ENCODE measurements at regions not wholly inside any gene's neighbourhood (a gene's known extent, or its start where the extent isn't known, plus 50 kb on each side); places are given as distances from the start of the nearest gene placed in this dataset.
"Not testable (repeated sequence)": the region's sequence is repeated elsewhere in the genome, so short reads cannot be mapped to it uniquely, and the experiment has no call there.

- Histone ChIP-seq H3K9me3 (peaks cover 5% of the 10 kb centered on the region; the same call in 1 of the 2 replicates), H3K27me3 (replicated peaks; ENCODE audit: control insufficient read depth, insufficient read depth, low read length) (no peaks in the 10 kb centered on the region), H3K4me1 (no peaks in the 10 kb centered on the region), H3K4me3 (ENCODE audit: low read depth, low read length) (no peak overlapping the region), H3K36me3 (ENCODE audit: control insufficient read depth, insufficient read depth, low read length) (no peaks in the 10 kb centered on the region)
- ChIA-PET CTCF (no interaction called here), POLR2A (no interaction called here)
- TF ChIP-seq CTCF (IDR thresholded peaks at IDR 0.05; ENCODE audit: insufficient read depth in 1 of 2, low read depth in 1 of 2, low read length in 1 of 2, severe bottlenecking in 1 of 2, unreplicated experiment in 1 of 2) = no peak
- no peaks in the 10 kb centered on the region for H3K36me3 Mint-ChIP-seq (ENCODE audit: insufficient read depth, unreplicated experiment)
- H3K27me3 Mint-ChIP-seq (ENCODE audit: insufficient read depth, unreplicated experiment) = no peaks in the 10 kb centered on the region
- H3K27ac Mint-ChIP-seq (ENCODE audit: unreplicated experiment) = no peak overlapping the region
- no peaks in the 10 kb centered on the region for H3K4me1 Mint-ChIP-seq (ENCODE audit: low read depth, unreplicated experiment)
- intact Hi-C loops (cut with micrococcal nuclease; ENCODE audit: unreplicated experiment) = no loop called here
- H3K9me3 Mint-ChIP-seq (ENCODE audit: unreplicated experiment) = no peaks in the 10 kb centered on the region
- no TSS peak for BruUV-seq (replicated peaks)
- no peak for DNase-seq
- no peak overlapping the region for H3K4me3 Mint-ChIP-seq (ENCODE audit: unreplicated experiment)
These were observed 1234.3 kb upstream of the B3GALT2 start for GRCh38 chr1:194420706-194421105.

- Histone ChIP-seq H3K27me3 (replicated peaks; ENCODE audit: control insufficient read depth, insufficient read depth, low read length) (no peaks in the 10 kb centered on the region), H3K4me1 (no peaks in the 10 kb centered on the region), H3K9me3 (peaks cover 7% of the 10 kb centered on the region; the same call in 1 of the 2 replicates), H3K4me3 (ENCODE audit: low read depth, low read length) (no peak overlapping the region), H3K36me3 (ENCODE audit: control insufficient read depth, insufficient read depth, low read length) (no peaks in the 10 kb centered on the region)
- intact Hi-C loops (cut with micrococcal nuclease; ENCODE audit: unreplicated experiment) = no loop called here
- Mint-ChIP-seq H3K4me1 (ENCODE audit: low read depth, unreplicated experiment) (no peaks in the 10 kb centered on the region), H3K9me3 (ENCODE audit: unreplicated experiment) (peaks cover 4% of the 10 kb centered on the region), H3K36me3 (ENCODE audit: insufficient read depth, unreplicated experiment) (no peaks in the 10 kb centered on the region), H3K27ac (ENCODE audit: unreplicated experiment) (no peak overlapping the region), H3K27me3 (ENCODE audit: insufficient read depth, unreplicated experiment) (no peaks in the 10 kb centered on the region), H3K4me3 (ENCODE audit: unreplicated experiment) (no peak overlapping the region)
- POLR2A ChIA-PET = no interaction called here
- no peak for DNase-seq
- no TSS peak for BruUV-seq (replicated peaks)
- TF ChIP-seq CTCF (IDR thresholded peaks at IDR 0.05; ENCODE audit: insufficient read depth in 1 of 2, low read depth in 1 of 2, low read length in 1 of 2, severe bottlenecking in 1 of 2, unreplicated experiment in 1 of 2) = no peak
- CTCF ChIA-PET = no interaction called here
These were observed 1233.3 kb upstream of the B3GALT2 start for GRCh38 chr1:194419721-194420120.

GRCh38 chr1:194410756-194411155 is 1224.3 kb upstream of the B3GALT2 start:
- no peak for DNase-seq
- no TSS peak for BruUV-seq (replicated peaks)
- CTCF ChIA-PET = no interaction called here
- Histone ChIP-seq H3K36me3 (ENCODE audit: control insufficient read depth, insufficient read depth, low read length) (no peaks in the 10 kb centered on the region), H3K4me1 (no peaks in the 10 kb centered on the region), H3K27me3 (replicated peaks; ENCODE audit: control insufficient read depth, insufficient read depth, low read length) (no peaks in the 10 kb centered on the region), H3K4me3 (ENCODE audit: low read depth, low read length) (no peak overlapping the region), H3K9me3 (0 out of 2 replicates have a peak, but pooled peaks cover 4% of the 10 kb centered on the region)
- no peaks in the 10 kb centered on the region for H3K27me3 Mint-ChIP-seq (ENCODE audit: insufficient read depth, unreplicated experiment)
- no peaks in the 10 kb centered on the region for H3K4me1 Mint-ChIP-seq (ENCODE audit: low read depth, unreplicated experiment)
- intact Hi-C loops (cut with micrococcal nuclease; ENCODE audit: unreplicated experiment) = no loop called here
- TF ChIP-seq CTCF (IDR thresholded peaks at IDR 0.05; ENCODE audit: insufficient read depth in 1 of 2, low read depth in 1 of 2, low read length in 1 of 2, severe bottlenecking in 1 of 2, unreplicated experiment in 1 of 2) = no peak
- peaks cover 17% of the 10 kb centered on the region for H3K9me3 Mint-ChIP-seq (ENCODE audit: unreplicated experiment)
- no peaks in the 10 kb centered on the region for H3K36me3 Mint-ChIP-seq (ENCODE audit: insufficient read depth, unreplicated experiment)
- no peak overlapping the region for H3K27ac Mint-ChIP-seq (ENCODE audit: unreplicated experiment)
- H3K4me3 Mint-ChIP-seq (ENCODE audit: unreplicated experiment) = no peak overlapping the region
- POLR2A ChIA-PET = no interaction called here

- CTCF ChIA-PET; H3K4me1 Mint-ChIP-seq (ENCODE audit: low read depth, unreplicated experiment); H3K4me3 ChIP-seq (ENCODE audit: low read depth, low read length); H3K4me3 Mint-ChIP-seq (ENCODE audit: unreplicated experiment); H3K36me3 ChIP-seq (ENCODE audit: control insufficient read depth, insufficient read depth, low read length); BruUV-seq (replicated peaks); H3K27me3 ChIP-seq (replicated peaks; ENCODE audit: control insufficient read depth, insufficient read depth, low read length); H3K9me3 ChIP-seq; DNase-seq; H3K36me3 Mint-ChIP-seq (ENCODE audit: insufficient read depth, unreplicated experiment); POLR2A ChIA-PET; H3K4me1 ChIP-seq; H3K9me3 Mint-ChIP-seq (ENCODE audit: unreplicated experiment); intact Hi-C loops (cut with micrococcal nuclease; ENCODE audit: unreplicated experiment); H3K27me3 Mint-ChIP-seq (ENCODE audit: insufficient read depth, unreplicated experiment); H3K27ac Mint-ChIP-seq (ENCODE audit: unreplicated experiment): not testable (repeated sequence)
These were observed 1220.8 kb upstream of the B3GALT2 start for GRCh38 chr1:194407238-194407637.
